ENCODE measurements at regions not wholly inside any gene's neighbourhood (a gene's known extent, or its start where the extent isn't known, plus 50 kb on each side); places are given as distances from the start of the nearest gene placed in this dataset.

DNA sequence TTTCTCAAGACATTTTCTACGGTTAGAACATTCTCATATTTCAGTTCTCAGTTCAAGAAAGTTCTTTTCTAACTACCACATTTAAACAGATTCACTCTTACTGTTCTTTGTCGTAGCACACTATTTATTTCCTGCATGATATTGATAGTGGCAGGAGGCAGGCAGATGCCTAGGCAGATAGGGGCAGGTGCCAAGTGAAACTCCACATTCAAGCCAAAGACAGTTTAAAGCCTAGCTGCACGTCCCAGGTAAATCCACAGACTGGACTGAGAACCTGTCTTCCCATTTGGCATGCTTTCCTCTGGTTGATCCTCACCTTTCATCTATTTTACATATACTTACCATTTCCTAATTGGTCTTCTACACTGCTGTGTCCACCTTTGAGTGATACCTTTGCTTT, 359.3 kb downstream of the TMX3 start:
- TF ChIP-seq, protein P1, sequence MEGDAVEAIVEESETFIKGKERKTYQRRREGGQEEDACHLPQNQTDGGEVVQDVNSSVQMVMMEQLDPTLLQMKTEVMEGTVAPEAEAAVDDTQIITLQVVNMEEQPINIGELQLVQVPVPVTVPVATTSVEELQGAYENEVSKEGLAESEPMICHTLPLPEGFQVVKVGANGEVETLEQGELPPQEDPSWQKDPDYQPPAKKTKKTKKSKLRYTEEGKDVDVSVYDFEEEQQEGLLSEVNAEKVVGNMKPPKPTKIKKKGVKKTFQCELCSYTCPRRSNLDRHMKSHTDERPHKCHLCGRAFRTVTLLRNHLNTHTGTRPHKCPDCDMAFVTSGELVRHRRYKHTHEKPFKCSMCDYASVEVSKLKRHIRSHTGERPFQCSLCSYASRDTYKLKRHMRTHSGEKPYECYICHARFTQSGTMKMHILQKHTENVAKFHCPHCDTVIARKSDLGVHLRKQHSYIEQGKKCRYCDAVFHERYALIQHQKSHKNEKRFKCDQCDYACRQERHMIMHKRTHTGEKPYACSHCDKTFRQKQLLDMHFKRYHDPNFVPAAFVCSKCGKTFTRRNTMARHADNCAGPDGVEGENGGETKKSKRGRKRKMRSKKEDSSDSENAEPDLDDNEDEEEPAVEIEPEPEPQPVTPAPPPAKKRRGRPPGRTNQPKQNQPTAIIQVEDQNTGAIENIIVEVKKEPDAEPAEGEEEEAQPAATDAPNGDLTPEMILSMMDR (conservative IDR thresholded peaks at IDR 0.05; ENCODE audit: low read length) = no peak
- TF ChIP-seq EZH2phosphoT487 (IDR thresholded peaks at IDR 0.05; ENCODE audit: borderline replicate concordance) = no peak
